ENCODE measurements at regions not wholly inside any gene's neighbourhood (a gene's known extent, or its start where the extent isn't known, plus 50 kb on each side); places are given as distances from the start of the nearest gene placed in this dataset.

DNA sequence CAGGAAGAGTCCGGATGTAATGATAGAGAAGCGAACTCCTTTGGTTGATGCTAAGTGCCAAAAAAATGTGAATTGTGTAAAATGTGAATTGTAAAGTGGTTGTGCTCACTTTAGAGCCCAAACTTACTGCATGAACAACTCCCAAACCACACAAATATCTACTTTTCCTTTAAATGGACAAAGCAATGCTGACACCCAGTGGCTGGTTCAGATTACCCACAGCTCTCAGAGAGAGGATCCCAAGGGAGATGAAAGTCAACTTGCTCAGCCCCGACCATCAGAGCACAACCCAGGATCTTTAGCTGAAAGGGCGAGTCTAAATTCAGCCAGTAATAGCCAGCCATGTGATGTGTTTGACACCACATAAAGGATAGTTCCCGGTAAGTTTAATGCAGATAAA lies 133.7 kb downstream of the NMUR2 start:
- no peak for DNase-seq (ENCODE audit: low read depth in 3 of 3)

DNA sequence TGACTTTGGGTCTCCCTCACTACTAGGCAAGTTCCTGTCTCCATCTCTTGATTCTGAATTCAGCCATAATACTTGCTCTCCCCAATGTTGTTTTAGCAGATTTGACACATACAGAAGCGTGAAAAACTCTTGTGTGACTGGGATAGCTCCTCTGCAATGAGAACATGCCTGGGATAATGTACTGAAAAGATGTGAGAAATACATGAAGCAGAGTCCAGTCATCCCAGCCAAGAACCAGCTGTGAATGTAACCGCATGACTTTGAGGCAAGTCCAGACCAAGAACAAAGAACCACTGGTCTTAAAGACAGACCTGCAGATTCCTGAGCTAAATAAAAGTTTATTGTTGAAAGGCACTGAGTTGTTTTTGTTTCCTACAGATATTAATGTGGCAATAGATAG lies 135.0 kb downstream of the NMUR2 start:
- DNase-seq (ENCODE audit: low read depth in 3 of 3), result no peak

DNA sequence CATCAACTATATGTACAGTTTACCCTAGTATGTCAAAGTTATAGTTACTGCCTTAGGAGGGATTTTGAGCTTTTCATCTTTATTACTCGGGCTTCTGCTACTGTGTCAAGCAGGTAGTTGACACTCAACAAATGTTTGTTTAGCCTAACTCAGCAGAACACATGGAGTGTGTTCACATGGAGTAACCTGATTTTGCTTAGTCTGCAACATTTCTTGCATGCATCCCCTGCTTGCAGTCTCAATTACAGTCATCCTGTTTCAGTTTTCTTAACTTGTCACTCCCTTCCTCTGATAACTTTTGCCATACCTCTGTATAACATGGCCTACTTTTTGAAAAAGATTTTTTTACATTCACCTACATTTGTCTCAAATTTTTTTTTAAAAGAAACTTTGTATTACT lies 135.5 kb downstream of the NMUR2 start:
- no peak for DNase-seq (ENCODE audit: low read depth in 3 of 3)

DNA sequence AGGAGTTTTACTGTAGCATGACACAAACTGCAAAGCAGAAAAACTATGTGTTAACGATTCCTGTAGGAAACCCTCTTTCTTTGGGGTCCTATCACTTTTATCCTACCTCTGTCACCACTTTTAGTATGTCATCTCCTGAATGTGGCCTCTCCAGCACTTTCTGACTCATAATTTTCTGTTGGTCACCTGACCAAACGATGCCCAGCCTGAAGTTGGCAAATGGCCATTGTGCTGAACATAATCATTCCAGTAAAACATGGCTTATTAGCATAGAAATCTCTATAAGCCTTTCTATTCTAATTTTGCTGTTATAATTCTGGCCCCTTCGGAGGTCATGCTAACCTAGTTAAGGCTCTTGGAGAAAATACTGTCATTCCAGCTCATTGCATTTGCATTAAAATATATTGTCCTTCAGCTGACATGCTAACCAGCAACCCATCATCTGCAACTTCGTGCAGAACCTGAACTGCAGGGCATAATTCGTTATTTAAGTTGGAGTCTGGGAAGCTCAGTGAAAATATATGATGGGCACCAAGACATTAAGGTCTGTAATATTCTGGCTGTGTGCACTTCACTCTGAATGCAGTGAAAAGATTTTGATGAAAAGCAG lies 140.3 kb downstream of the NMUR2 start:
- DNase-seq (ENCODE audit: low read depth in 3 of 3), result no peak

DNA sequence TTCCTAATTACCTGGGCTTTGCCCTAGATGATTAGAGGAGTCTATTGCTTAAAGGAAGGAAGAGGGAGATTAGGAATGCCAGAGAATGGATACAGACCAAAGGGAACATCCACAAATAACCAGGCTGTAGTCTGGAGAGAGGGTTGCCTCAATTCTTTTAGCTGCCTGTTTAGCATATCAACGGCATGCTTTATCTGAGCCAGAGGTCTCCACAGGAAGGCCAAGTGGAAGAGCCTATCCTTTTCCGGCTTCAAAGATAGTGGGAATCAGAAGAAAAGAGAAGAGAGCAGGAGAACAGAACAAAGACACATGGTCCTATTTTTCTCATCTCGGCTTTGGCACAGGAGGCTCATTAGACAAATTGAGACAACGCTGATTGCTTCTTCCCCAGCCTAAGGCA lies 142.4 kb downstream of the NMUR2 start:
- DNase-seq (ENCODE audit: low read depth in 3 of 3), result no peak

DNA sequence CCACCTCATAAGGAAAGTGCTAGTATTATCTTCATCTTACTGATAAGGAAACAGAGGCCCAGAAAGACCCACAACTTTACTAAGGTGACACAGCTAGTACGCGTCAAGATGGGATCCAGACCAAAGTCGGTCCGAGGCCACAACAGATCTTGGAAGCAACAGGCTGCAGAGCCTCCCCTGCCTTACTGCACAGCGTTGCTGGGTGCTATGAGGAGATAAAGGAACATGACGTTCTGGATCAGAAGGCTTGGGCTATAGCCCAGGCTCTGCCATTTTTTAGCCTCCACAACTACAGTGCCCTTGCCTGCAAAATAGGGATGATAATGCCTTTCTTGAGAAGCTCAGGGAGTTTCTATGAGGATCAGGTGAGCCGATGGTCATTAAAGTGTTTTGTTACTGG lies 144.1 kb downstream of the NMUR2 start:
- no peak for DNase-seq (ENCODE audit: low read depth in 3 of 3)

DNA sequence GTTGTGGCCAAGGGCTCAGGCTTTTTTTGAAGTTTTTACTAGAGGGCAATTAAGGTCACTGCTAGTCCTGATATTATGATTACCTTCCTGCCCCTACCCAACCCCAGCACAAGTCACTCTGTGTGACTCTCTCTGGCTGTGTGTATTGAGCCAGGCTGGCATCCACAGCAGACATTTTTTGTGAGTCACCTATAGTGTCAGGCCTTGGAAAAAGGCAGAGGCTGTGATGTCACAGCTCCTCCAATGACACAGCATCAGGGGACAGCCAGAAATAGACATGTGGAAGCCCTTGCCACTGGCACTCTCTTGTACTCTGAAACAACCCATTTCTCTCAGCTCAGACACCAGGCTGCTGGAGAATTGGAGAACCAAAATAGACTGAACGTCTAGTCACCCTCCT lies 145.4 kb downstream of the NMUR2 start:
- DNase-seq (ENCODE audit: low read depth in 3 of 3), result no peak

DNA sequence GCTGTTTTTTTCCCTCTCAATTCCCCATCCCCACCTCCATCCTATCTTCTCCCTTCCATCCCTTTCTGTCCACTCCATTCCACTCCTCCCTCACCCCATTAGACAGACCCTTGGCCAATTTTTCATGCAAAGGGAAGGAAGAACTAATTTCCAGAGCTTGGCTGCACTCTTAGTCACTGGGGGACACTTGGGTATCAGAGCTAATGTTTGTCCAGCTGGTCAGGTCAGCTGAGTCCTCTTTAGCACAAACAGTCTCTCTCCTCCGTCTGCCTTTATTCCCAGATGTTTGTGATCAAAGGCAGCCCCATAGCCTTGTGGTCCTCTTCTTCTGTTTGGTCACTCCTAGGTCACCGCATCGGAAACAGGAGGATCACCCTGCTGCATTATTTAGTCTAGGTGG lies 148.5 kb downstream of the NMUR2 start:
- no peak for DNase-seq (ENCODE audit: low read depth in 3 of 3)

DNA sequence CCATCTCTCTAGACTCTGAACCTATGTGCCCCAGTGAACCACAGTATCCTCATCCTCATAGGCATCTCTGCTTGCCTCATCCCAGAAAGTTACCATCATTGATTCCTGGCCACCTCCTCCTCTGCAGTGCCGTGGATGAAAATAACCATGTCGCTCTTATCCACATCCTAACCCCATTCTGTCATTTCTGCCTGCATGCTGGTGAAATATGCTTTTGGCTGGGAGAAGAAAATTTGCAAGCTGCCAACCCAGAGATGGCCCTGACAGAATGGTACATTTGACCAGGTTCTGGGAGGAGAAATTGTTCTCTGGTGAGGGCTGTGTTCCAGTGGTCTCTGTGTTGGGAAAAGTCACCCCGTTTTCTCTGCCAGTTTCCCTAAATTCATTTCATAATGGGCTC lies 149.7 kb downstream of the NMUR2 start:
- no peak for DNase-seq (ENCODE audit: low read depth in 3 of 3)

DNA sequence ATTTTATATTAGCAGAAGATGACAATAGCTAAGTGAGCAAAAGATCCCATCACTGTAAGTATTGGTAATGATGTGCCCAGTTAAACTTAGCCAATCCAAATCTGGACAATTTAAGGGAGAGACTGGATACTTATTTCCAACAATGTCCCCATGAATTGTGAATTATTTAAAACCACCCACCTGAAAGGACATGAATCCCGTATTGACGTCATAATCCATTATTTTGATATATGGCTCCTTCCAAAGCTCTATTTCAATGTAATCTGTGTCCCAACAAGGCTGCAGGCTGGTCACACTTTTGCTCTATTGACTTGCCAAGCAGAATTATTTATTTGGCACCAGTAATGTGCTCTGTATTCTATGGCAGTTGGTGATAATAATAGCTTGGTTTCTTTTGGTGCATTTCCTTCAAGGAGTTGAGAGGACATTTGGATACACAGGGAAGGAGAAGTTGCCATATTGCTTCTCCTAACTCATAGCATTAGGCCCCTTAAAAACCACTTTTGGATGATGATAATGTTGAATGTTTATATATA lies 157.2 kb downstream of the NMUR2 start:
- DNase-seq (ENCODE audit: low read depth in 3 of 3), result no peak

DNA sequence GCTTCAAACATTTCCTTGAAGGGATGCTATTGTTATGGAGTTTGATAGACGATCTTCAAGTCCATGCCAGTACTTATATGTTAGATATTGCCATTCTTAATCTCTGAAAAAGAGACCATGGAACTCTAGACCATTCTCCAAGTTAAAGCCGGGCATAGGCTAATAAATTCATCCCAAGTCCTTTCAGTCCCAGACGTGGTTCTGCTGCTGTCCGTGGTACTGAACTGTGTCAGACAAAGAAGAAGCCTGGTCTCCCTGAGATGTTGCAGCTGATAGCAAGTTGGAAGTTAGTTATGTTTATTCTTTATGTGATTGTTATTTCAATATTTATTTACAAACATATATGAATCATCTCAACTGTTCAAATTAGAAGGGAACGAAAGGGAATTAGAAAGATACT lies 158.7 kb downstream of the NMUR2 start:
- DNase-seq (ENCODE audit: low read depth in 3 of 3), result no peak

DNA sequence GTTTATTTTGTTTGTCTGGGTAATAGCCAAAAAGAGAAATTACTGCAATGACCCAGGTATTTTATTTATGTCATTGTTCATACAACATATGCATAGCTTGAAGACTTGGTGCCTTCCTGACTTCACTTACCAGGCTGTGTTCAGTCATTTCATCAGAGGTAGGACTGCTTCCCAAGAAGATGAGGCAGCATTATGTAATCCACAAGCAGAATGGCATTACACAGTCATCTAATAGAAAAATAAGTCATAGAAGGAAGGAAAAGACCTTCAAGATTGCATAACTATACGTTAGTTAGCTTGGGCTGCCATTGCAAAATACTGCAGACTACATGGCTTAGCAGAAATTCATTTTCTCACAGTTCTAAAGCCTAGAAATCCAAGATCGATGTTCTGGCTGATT lies 167.5 kb downstream of the NMUR2 start:
- no peak for DNase-seq (ENCODE audit: low read depth in 3 of 3)

DNA sequence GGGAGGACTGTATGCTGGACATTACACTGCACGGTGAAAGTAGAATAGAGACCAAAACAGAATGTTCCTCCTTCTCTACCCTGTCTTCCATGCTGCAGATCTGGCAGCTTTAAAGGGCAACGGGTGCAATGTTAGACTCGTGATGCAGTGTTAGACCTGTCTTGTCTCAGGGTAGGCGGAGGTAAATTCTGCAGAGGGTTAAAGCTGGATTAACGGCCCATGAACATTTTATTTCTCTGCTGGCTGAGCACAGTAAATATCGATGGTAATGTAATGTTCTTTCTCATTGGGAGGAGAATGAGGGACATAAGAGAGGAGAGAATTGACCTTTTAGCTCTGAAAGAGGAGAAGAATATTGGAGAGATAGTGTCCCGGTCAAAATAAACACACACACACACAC lies 178.9 kb downstream of the NMUR2 start:
- DNase-seq (ENCODE audit: low read depth in 3 of 3), result no peak

DNA sequence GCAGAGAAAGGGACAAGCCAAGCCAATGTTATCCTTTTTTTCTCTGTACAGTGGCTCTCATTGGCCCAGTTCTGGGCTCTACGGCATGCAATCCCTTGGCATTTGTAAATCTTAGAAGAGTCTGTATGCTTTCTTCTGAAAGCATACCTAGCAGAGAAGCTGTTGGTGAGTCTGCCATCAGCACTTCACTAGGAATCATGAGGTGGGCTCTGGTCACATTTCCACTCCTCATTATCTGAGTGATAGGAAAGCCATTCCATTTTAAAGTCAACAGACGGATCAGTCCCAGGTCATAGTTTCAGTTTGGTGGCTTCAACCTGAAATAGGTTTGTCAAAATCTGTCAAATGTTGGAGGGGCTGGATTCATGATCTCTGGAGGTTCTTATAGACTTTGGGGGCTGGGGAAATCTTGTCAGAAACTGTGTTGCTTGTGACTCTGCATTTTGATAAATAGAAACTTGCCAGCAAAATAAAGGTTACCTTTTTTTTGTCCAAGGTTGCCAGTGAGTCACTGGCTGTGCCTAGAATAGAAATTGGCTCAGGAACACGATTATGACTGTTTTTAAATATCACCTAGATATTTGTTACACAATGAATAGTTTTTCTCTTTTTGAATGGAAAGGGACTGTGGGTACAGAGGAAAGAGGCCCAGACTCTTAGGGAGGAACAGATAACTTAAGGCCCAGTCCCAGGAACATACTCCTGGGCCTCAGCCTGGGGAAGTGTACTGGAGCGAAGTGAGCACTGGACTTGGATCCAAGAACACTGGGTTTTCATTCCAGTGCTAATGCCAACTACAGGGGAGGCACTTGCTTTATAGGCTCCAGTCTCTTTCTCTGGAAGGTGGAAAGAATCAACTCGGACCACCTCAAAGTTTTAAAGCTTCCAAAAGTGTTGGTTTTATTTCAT lies 183.1 kb downstream of the NMUR2 start:
- DNase-seq (ENCODE audit: low read depth in 3 of 3), result no peak

DNA sequence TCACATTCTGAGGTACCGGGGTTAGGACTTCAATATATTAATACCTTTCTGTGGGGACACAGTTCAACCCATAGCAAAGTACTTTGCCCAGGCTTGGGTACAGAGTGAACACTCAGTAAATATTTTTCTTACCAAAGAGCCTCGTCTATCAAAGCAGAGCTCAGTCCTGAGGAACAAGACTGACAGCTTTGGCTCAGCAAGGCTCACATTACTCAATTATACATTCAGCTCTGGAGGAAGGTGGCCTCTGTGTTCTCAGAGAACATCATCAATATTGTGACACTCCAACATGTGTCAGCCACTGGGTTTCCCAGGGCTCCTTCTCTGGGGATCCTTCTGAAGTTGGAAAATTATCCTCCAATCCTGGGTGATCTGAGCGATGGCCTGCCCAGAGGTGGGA lies 186.4 kb downstream of the NMUR2 start:
- no peak for DNase-seq (ENCODE audit: low read depth in 3 of 3)

DNA sequence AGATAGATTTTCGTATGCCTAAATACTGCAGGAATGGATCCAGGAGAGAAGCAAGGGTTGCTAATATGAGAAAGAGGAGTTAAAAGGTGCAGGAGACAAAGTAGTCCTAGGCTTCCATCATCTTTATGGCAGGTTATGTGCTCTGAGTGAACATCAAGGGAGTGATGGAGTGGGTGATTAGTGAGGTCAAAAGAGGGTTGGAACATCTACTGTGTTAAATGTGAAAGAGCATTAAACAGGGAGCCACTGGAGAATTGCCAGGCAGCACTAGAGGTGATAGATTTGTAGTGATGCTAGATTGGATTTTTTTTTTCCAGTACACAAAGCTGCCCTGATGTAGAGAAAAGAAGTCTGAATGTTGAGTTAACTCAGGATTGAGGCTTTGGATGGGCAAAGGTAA lies 199.3 kb downstream of the NMUR2 start:
- DNase-seq (ENCODE audit: low read depth in 3 of 3), result no peak

DNA sequence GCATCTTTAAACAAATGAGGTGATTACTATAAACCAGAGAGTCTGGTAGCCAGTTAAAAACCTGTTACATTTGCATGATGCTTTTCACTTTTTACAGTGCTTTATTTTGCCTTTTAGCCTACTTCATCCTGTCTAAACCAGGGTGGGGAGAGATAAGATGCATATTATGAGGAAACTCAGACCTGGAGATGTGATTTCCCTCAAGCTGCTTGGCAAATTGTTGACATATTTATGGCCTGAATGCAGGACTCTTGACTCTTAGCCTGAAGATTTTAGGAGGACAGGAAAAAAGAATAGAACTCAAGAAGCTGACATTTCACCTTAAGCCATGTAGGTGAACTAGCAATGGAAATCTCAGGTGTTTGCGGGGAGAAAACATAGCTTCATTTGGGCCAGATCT lies 202.8 kb downstream of the NMUR2 start:
- no peak for DNase-seq (ENCODE audit: low read depth in 3 of 3)

DNA sequence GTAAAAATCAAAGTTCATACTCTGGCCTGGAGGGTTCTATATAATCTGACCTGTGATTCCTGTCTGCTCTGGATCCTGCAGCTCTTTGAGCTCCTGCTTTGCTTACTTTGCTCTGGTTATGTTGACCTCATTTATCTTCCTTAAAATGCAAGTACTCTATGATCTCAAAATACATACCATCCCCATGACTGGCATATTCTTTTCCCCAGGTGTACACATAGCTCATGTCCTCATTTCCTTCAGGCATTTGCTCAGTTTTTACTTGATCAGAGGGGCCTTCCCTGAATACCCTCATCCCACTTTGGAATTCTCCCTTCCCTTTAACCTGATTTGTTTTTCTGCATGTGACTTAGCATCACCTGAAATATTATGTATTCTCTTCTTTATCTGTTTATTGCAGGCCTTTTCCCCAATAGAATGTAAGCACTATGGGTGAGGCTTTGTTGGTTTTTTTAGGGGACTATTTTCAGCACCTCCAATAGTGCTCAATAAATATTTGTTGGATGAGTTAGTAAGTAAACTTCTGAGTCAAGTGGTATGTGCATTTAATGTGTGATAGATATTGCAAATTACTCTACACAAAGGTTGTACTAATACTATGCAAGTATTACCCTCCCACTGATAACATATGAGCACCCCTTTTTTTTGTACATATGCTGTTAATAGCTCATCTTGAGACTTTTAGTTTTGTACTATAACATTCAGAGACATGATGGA lies 211.5 kb downstream of the NMUR2 start:
- no peak for DNase-seq (ENCODE audit: low read depth in 3 of 3)

DNA sequence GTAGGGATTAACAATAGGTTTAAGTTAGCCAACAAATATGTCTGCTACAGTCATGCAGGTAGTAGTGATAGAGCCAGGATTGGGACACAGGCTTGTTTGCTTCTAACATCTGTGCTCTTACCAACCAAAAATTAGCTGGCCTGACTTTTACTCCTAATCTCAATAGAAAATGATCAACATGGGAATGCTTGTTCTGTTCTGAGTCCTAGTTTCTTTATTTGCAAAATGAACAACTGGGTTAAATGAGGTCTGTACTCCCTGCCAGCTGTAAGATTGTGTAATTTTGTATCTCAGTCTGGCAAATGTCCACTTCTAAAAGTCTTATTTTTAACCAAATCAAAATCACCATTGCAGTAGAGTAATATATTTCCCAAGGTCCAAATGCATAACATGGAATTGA lies 216.8 kb downstream of the NMUR2 start:
- DNase-seq (ENCODE audit: low read depth in 3 of 3), result no peak

DNA sequence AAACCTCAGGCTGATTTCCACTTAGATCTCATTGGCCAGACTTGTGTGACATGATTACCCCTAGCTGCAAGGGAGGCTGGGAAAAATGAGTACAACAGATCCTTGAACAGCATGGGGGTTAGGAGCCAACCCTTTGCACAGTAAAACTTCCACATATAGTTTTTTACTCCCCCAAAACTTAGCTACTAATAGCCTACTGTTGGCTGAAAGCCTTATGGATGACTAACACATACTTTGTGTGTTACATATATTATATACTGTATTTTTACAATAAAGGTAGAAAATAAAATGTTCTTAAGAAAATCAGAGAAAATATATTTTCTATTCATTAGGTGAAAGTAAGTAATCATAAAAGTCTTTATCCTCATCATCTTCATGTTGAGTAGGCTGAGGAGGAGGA lies 217.4 kb downstream of the NMUR2 start:
- no peak for DNase-seq (ENCODE audit: low read depth in 3 of 3)

DNA sequence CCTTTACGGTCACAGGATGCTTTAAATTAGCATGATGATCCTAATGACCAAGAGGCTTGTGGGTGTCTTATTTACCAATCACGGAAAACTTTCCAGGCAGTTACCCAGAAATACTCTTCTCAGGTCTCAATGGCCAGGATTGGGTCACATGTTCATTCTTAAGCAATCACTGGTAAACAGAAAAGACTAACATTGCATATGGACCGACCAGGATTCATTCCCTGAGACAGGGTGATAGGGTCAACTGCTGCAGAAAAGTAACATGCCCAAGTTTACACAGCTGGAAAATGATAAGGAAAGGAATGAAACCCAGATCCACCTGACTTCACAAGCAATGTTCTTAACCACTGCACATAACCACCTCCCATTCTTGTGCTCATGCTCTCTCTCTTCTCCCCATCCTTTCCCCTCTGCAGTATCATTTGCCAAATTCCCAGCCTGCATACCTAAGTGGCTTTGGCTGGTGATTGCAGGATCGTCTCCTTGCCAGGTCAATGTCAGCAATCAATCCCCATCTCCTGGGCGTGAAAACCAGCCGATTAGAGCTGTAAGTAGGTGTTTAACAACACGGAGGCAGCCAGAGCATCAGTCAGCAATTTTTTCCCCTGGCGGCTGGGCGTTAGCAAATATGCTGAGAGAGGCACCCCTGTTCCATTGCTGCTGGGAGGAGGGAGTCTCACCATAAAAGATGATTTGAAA lies 219.4 kb downstream of the NMUR2 start:
- no peak for DNase-seq (ENCODE audit: low read depth in 3 of 3)

DNA sequence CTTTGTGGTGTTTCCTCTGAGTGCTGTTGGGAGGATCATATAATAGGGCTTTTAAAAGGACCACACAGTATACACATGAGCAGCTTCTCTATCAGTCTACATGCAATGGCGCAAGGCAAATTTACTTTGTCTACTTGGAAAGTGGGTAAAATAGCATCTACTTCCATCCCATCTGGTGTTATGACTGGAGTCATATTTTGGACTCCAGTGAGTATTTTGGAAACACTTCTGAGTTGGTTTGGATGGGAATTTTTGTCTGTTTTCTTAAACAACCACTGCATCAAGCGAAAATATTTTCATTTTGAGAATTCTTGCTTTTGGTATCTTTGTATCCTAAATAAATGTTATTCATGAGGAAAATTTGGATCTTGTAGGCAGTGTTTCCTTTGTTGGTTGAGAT lies 220.8 kb downstream of the NMUR2 start:
- no peak for DNase-seq (ENCODE audit: low read depth in 3 of 3)
